ENCODE measurements at regions not wholly inside any gene's neighbourhood (a gene's known extent, or its start where the extent isn't known, plus 50 kb on each side); places are given as distances from the start of the nearest gene placed in this dataset. TPM values are rescaled to one million over a fixed set of nuclear protein-coding genes. Genes with fewer than 3 reads are reported as not detected.

Small RNA genes in the stretch of these regions (small RNA-seq; reads per million reads assigned to genes)
- gene MIR548AJ1 = not detected

Measured in urinary bladder (tissue), 1 donor.